Spinal cord (tissue), 1 donor: ENCODE measurements at regions not wholly inside any gene's neighbourhood (a gene's known extent, or its start where the extent isn't known, plus 50 kb on each side); places are given as distances from the start of the nearest gene placed in this dataset. TPM values are rescaled to one million over a fixed set of nuclear protein-coding genes. Genes with fewer than 3 reads are reported as not detected.

Experiments
- small RNA-seq: library from RNA; depleted of rRNA; stranded (forward); fragments of <200 nt; gene quantifications from one replicate; pipeline ENCODE3, GENCODE V24; 2014; ENCODE audit warnings: low replicate concordance

Small RNA genes lying in the stretch of these regions (small RNA-seq; reads per million reads assigned to genes)
- gene RF00019 = not detected
